ENCODE measurements at regions not wholly inside any gene's neighbourhood (a gene's known extent, or its start where the extent isn't known, plus 50 kb on each side); places are given as distances from the start of the nearest gene placed in this dataset.
"Not testable (repeated sequence)": the region's sequence is repeated elsewhere in the genome, so short reads cannot be mapped to it uniquely, and the experiment has no call there.

- in situ Hi-C loops (cut with HindIII; ENCODE audit: low sequenced_read_pairs) = no loop called here
Observed at GRCh38 chr4:77434299-77435092, 171.1 kb upstream of the CXCL13 start.

GRCh38 chr4:77437079-77437478 is 168.5 kb upstream of the CXCL13 start:
- in situ Hi-C loops (cut with HindIII; ENCODE audit: low sequenced_read_pairs) = no loop called here

GRCh38 chr4:77438549-77438948 is 167.1 kb upstream of the CXCL13 start:
- in situ Hi-C loops (cut with HindIII; ENCODE audit: low sequenced_read_pairs) = no loop called here

- in situ Hi-C loops (cut with HindIII; ENCODE audit: low sequenced_read_pairs) = no loop called here
Observed at GRCh38 chr4:77443941-77444340, 161.7 kb upstream of the CXCL13 start.

GRCh38 chr4:77445823-77446222 is 159.8 kb upstream of the CXCL13 start:
- in situ Hi-C loops (cut with HindIII; ENCODE audit: low sequenced_read_pairs) = no loop called here

GRCh38 chr4:77446601-77447000 is 159.0 kb upstream of the CXCL13 start:
- in situ Hi-C loops (cut with HindIII; ENCODE audit: low sequenced_read_pairs) = no loop called here

GRCh38 chr4:77449171-77449570 is 156.4 kb upstream of the CXCL13 start:
- in situ Hi-C loops (cut with HindIII; ENCODE audit: low sequenced_read_pairs) = no loop called here

GRCh38 chr4:77450006-77450405 is 155.6 kb upstream of the CXCL13 start:
- in situ Hi-C loops (cut with HindIII; ENCODE audit: low sequenced_read_pairs) = no loop called here

- in situ Hi-C loops (cut with HindIII; ENCODE audit: low sequenced_read_pairs) = no loop called here
Observed at GRCh38 chr4:77451530-77451929, 154.1 kb upstream of the CXCL13 start.

- in situ Hi-C loops (cut with HindIII; ENCODE audit: low sequenced_read_pairs) = not testable (repeated sequence)
Observed at GRCh38 chr4:77452117-77452516, 153.5 kb upstream of the CXCL13 start.

GRCh38 chr4:77453911-77454310 is 151.7 kb upstream of the CXCL13 start:
- in situ Hi-C loops (cut with HindIII; ENCODE audit: low sequenced_read_pairs) = no loop called here

GRCh38 chr4:77454858-77455257 is 150.8 kb upstream of the CXCL13 start:
- in situ Hi-C loops (cut with HindIII; ENCODE audit: low sequenced_read_pairs) = no loop called here

- in situ Hi-C loops (cut with HindIII; ENCODE audit: low sequenced_read_pairs) = not testable (repeated sequence)
Observed at GRCh38 chr4:77464100-77464499, 141.5 kb upstream of the CXCL13 start.

GRCh38 chr4:77465271-77465670 is 140.3 kb upstream of the CXCL13 start:
- in situ Hi-C loops (cut with HindIII; ENCODE audit: low sequenced_read_pairs) = no loop called here

GRCh38 chr4:77466430-77466829 is 139.2 kb upstream of the CXCL13 start:
- in situ Hi-C loops (cut with HindIII; ENCODE audit: low sequenced_read_pairs) = no loop called here

GRCh38 chr4:77471821-77472495 is 133.7 kb upstream of the CXCL13 start:
- in situ Hi-C loops (cut with HindIII; ENCODE audit: low sequenced_read_pairs) = no loop called here

- in situ Hi-C loops (cut with HindIII; ENCODE audit: low sequenced_read_pairs) = no loop called here
Observed at GRCh38 chr4:77473509-77473908, 132.1 kb upstream of the CXCL13 start.

GRCh38 chr4:77481856-77482255 is 123.8 kb upstream of the CXCL13 start:
- in situ Hi-C loops (cut with HindIII; ENCODE audit: low sequenced_read_pairs) = no loop called here

GRCh38 chr4:77488882-77489281 is 116.7 kb upstream of the CXCL13 start:
- in situ Hi-C loops (cut with HindIII; ENCODE audit: low sequenced_read_pairs) = no loop called here

GRCh38 chr4:77493120-77493752 is 112.4 kb upstream of the CXCL13 start:
- in situ Hi-C loops (cut with HindIII; ENCODE audit: low sequenced_read_pairs) = no loop called here

- in situ Hi-C loops (cut with HindIII; ENCODE audit: low sequenced_read_pairs) = no loop called here
Observed at GRCh38 chr4:77493829-77494551, 111.6 kb upstream of the CXCL13 start.
